ENCODE measurements at regions not wholly inside any gene's neighbourhood (a gene's known extent, or its start where the extent isn't known, plus 50 kb on each side); places are given as distances from the start of the nearest gene placed in this dataset.

GRCh38 chr4:115923152-115923551, 809.7 kb upstream of the NDST4 start:
- TF ChIP-seq CTCF (IDR thresholded peaks at IDR 0.05) (no peak), POLR2A (IDR thresholded peaks at IDR 0.05) (no peak)
